ENCODE measurements at regions not wholly inside any gene's neighbourhood (a gene's known extent, or its start where the extent isn't known, plus 50 kb on each side); places are given as distances from the start of the nearest gene placed in this dataset.

DNA sequence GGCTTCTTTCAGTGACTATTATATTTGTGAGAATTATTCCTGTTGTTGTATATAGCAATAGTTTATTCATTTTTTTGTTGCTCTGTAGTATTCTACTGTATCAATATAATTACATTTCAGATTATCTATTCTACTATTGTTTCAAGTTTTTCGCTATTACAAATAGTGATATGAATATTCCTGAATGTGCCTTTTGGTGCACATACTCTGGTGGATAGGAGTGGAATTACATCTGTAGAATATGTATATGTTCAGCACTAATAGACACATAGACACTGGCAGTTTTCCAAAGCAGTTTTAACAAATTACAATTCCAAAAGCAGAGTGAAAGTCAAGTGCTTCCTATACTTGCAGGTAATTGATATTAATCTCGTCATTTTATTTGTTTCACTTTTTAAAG lies 696.2 kb upstream of the PRMT6 start:
- TF ChIP-seq, protein P1, sequence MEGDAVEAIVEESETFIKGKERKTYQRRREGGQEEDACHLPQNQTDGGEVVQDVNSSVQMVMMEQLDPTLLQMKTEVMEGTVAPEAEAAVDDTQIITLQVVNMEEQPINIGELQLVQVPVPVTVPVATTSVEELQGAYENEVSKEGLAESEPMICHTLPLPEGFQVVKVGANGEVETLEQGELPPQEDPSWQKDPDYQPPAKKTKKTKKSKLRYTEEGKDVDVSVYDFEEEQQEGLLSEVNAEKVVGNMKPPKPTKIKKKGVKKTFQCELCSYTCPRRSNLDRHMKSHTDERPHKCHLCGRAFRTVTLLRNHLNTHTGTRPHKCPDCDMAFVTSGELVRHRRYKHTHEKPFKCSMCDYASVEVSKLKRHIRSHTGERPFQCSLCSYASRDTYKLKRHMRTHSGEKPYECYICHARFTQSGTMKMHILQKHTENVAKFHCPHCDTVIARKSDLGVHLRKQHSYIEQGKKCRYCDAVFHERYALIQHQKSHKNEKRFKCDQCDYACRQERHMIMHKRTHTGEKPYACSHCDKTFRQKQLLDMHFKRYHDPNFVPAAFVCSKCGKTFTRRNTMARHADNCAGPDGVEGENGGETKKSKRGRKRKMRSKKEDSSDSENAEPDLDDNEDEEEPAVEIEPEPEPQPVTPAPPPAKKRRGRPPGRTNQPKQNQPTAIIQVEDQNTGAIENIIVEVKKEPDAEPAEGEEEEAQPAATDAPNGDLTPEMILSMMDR (conservative IDR thresholded peaks at IDR 0.05; ENCODE audit: low read depth, low read length) = peak; percentile 42; the same call in 1 of the 2 replicates
- TF ChIP-seq EZH2 (IDR thresholded peaks at IDR 0.05; ENCODE audit: borderline replicate concordance, low read depth, low read length, poor library complexity, severe bottlenecking) = no peak

Measured in A673 (cell line).